K562 (cell line): ENCODE measurements at regions not wholly inside any gene's neighbourhood (a gene's known extent, or its start where the extent isn't known, plus 50 kb on each side); places are given as distances from the start of the nearest gene placed in this dataset.

Source experiments
- ATAC-seq: fragments of 200-7000 bp; cut with Tn5 transposase; 3 replicates; pipeline ENCODE4 v1.9.1; 2020; ENCODE audit warnings: moderate library complexity
- BruUV-seq: library from RNA; stranded (reverse); fragments of 400-500 nt; replicated peaks from 2 replicates; lab custom pipeline; 2021; lab: Mats Ljungman, UMichigan
- CTCF ChIA-PET: fragments of 300-600 bp; formaldehyde crosslinking; extraction: SDS; loops from one replicate; lab custom pipeline; 2021; ENCODE audit warnings: low intra/inter-chr PET ratio; lab: Yijun Ruan, JAX
- POLR2A ChIA-PET: fragments of 300-600, 350-650 bp; sonication (Branson Sonifier 250); formaldehyde crosslinking; extraction: SDS; loops from one replicate; lab custom pipeline; 2021; ENCODE audit warnings: antibody characterized with exemption, inconsistent platforms; lab: Yijun Ruan, JAX
- DNase-seq, 4 experiments: peaks; one replicate each; pipeline versions ENCODE4 v3.0.0 to v3.0.0-alpha.2; 2011 to 2018; ENCODE audit warnings: low spot score in 3 of 4, mixed read lengths in 3 of 4; ENCODE audit errors: extremely low read depth in 1 of 4
- FAIRE-seq: peaks from 2 replicates; lab custom pipeline; 2011; peaks lifted over from hg19 to GRCh38; lab: Jason Lieb, UNC
- H2AFZ ChIP-seq: 2 replicates; pipeline ENCODE4 v1.6.0; 2011; ENCODE audit warnings: low read depth, low read length, control low read depth, inconsistent platforms
- H3K27ac ChIP-seq: fragments of 200-600 bp; 3 replicates; pipeline ENCODE4 v1.8.0; 2011; ENCODE audit warnings: low read depth, mild to moderate bottlenecking, control low read depth, inconsistent platforms, low read length, moderate library complexity, mixed read lengths; ENCODE audit errors: extremely low read depth
- H3K27me3 ChIP-seq, 2 experiments: fragments of 300-600 bp in 1 of 2; 2 replicates in 1 of 2; 3 replicates in 1 of 2; pipeline versions ENCODE4 v1.6.0 to v1.8.0; 2011; ENCODE audit warnings: inconsistent platforms in 2 of 2, low read length in 2 of 2, mild to moderate bottlenecking in 1 of 2, mixed read lengths in 1 of 2, moderate library complexity in 1 of 2; ENCODE audit not compliant: control insufficient read depth in 2 of 2, insufficient read depth in 2 of 2
- H3K36me3 ChIP-seq: fragments of 300-600 bp; 3 replicates; pipeline ENCODE4 v1.8.0; 2011; ENCODE audit warnings: mild to moderate bottlenecking, low read length, inconsistent platforms; ENCODE audit not compliant: control insufficient read depth, insufficient read depth
- H3K4me1 ChIP-seq, 2 experiments: fragments of 200-600 bp in 1 of 2; replicated peaks in 1 of 2; 2 replicates in 1 of 2; 3 replicates in 1 of 2; pipeline versions ENCODE4 v1.5.1 to v1.8.0; 2011; ENCODE audit warnings: inconsistent platforms in 2 of 2, low read length in 2 of 2, mild to moderate bottlenecking in 1 of 2, mixed read lengths in 1 of 2, moderate library complexity in 1 of 2; ENCODE audit not compliant: control insufficient read depth in 2 of 2, insufficient read depth in 2 of 2
- H3K4me2 ChIP-seq: 2 replicates; pipeline ENCODE4 v1.6.1; 2011; ENCODE audit warnings: low read length, control low read depth, inconsistent platforms, mixed read lengths; ENCODE audit not compliant: insufficient read depth
- H3K4me3 ChIP-seq: fragments of 200-600 bp; sonication (generic), shearing (Covaris generic); 2 replicates; pipeline ENCODE4 v1.5.1; 2016; ENCODE audit warnings: control low read depth, inconsistent platforms
- H3K79me2 ChIP-seq: fragments of 200-600 bp; 3 replicates; pipeline ENCODE4 v1.8.0; 2011; ENCODE audit warnings: low read length, inconsistent platforms; ENCODE audit not compliant: control insufficient read depth, insufficient read depth
- H3K9ac ChIP-seq, 2 experiments: 2 replicates each; pipeline versions ENCODE4 v1.6.0 to v1.6.1; 2011; ENCODE audit warnings: low read depth in 2 of 2, low read length in 2 of 2, control low read depth in 1 of 2, inconsistent platforms in 1 of 2, mild to moderate bottlenecking in 1 of 2, mixed read lengths in 1 of 2; ENCODE audit not compliant: insufficient read depth in 1 of 2
- H3K9me1 ChIP-seq: one replicate; pipeline ENCODE4 v1.6.0; 2011; ENCODE audit warnings: inconsistent platforms, mild to moderate bottlenecking, low read length, moderate library complexity; ENCODE audit not compliant: control insufficient read depth, insufficient read depth
- H3K9me3 ChIP-seq: replicated peaks from 2 replicates; pipeline ENCODE4 v1.5.1; 2011; ENCODE audit warnings: low read depth, low read length, inconsistent platforms; ENCODE audit not compliant: control insufficient read depth, insufficient read depth
- H4K20me1 ChIP-seq: replicated peaks from 2 replicates; pipeline ENCODE4 v1.6.1; 2011; ENCODE audit warnings: low read length, inconsistent platforms, mixed read lengths; ENCODE audit not compliant: control insufficient read depth, insufficient read depth
- GATAD2B ChIP-seq: fragments of 450-650 bp; IDR thresholded peaks from 2 replicates; pipeline ENCODE4 v1.6.1; 2017; ENCODE audit warnings: mild to moderate bottlenecking, borderline replicate concordance
- MYBL2 ChIP-seq, 2 experiments: fragments of 450-650 bp in 1 of 2; sonication (generic) in 1 of 2; formaldehyde crosslinking in 1 of 2; IDR thresholded peaks; 2 replicates each; pipeline versions ENCODE4 v1.6.1 to v1.8.1; 2017 to 2022; ENCODE audit warnings: borderline replicate concordance in 1 of 2, inconsistent platforms in 1 of 2, low read depth in 1 of 2, mild to moderate bottlenecking in 1 of 2, missing genetic modification reagents in 1 of 2, moderate library complexity in 1 of 2
- MYC ChIP-seq, 2 experiments: fragments of 250-450 bp in 1 of 2; sonication (Bioruptor Pico) in 1 of 2; IDR thresholded peaks; 2 replicates each; pipeline versions ENCODE4 v1.5.1 to v1.6.1; 2012 to 2021; ENCODE audit warnings: low read depth in 2 of 2, borderline replicate concordance in 1 of 2, improper control_type of control experiment in 1 of 2, low read length in 1 of 2, mild to moderate bottlenecking in 1 of 2, moderate library complexity in 1 of 2
- PHF8 ChIP-seq: fragments of 200-600 bp; sonication (generic); IDR thresholded peaks from 2 replicates; pipeline ENCODE4 v1.6.1; 2012; ENCODE audit warnings: mixed run types, mild to moderate bottlenecking, inconsistent platforms, low read length, moderate library complexity, borderline replicate concordance
- POLR2H ChIP-seq: IDR thresholded peaks from 2 replicates; pipeline ENCODE4 v1.6.1; 2016; ENCODE audit warnings: missing genetic modification characterization, low read depth, mild to moderate bottlenecking, control low read depth, missing compliant biosample characterization, moderate library complexity
- PTRF ChIP-seq: fragments of 450-650 bp; IDR thresholded peaks from 2 replicates; pipeline ENCODE4 v1.6.1; 2016; ENCODE audit warnings: mild to moderate bottlenecking, missing genetic modification characterization, missing compliant biosample characterization
- RBM14 ChIP-seq: fragments of 200-400 bp; formaldehyde crosslinking; IDR thresholded peaks from 2 replicates; pipeline ENCODE4 v1.6.1; 2018; ENCODE audit warnings: low read depth, mild to moderate bottlenecking, low read length, moderate library complexity, borderline replicate concordance; ENCODE audit not compliant: insufficient read depth
- SMC3 ChIP-seq: conservative IDR thresholded peaks from 2 replicates; pipeline ENCODE4 v1.6.1; 2011; ENCODE audit warnings: low read depth, low read length, improper control_type of control experiment; ENCODE audit not compliant: insufficient read depth
- TEAD4 ChIP-seq, 2 experiments: sonication (generic) in 1 of 2; formaldehyde crosslinking in 1 of 2; IDR thresholded peaks; 2 replicates each; pipeline versions ENCODE4 v1.6.1 to v1.8.0; 2012 to 2022; ENCODE audit warnings: borderline replicate concordance in 1 of 2, inconsistent platforms in 1 of 2, low read length in 1 of 2, mild to moderate bottlenecking in 1 of 2, missing genetic modification reagents in 1 of 2
- THRA ChIP-seq: fragments of 450-650 bp; IDR thresholded peaks from 2 replicates; pipeline ENCODE4 v1.6.1; 2017; ENCODE audit warnings: mild to moderate bottlenecking, moderate library complexity
- TRIM28 ChIP-seq: fragments of 450-650 bp; IDR thresholded peaks from 2 replicates; pipeline ENCODE4 v1.6.1; 2017
- ZBTB1 ChIP-seq: sonication (generic); formaldehyde crosslinking; IDR thresholded peaks from 2 replicates; pipeline ENCODE4 v1.8.1; 2023; ENCODE audit warnings: missing genetic modification reagents, low read depth, mild to moderate bottlenecking, borderline replicate concordance
- ZNF436 ChIP-seq: fragments of 250-450, 450-650 bp; sonication (Bioruptor Pico); formaldehyde crosslinking; IDR thresholded peaks from 2 replicates; pipeline ENCODE4 v1.7.0; 2020; ENCODE audit warnings: mild to moderate bottlenecking
- ZNF655 ChIP-seq: fragments of 250-450 bp; sonication (Bioruptor Pico); IDR thresholded peaks from 2 replicates; pipeline ENCODE4 v1.5.0; 2021
- WGBS: fragments of 100-300 bp; shearing (Covaris generic); methylation state at CpG from one replicate; pipeline ENCODE4 v1.1.6; 2016; ENCODE audit warnings: low coverage, mixed read lengths; ENCODE audit not compliant: insufficient coverage; ENCODE audit errors: missing lambda C conversion rate; 5-methylcytosine and 5-hydroxymethylcytosine counted together
- in situ Hi-C: fragments of 300-500 bp; cut with MboI; formaldehyde crosslinking; loops from 4 replicates; pipeline ENCODE4 v1.15.0; 2018; ENCODE audit warnings: inconsistent platforms, mixed read lengths
- intact Hi-C: fragments of 100-400 bp; cut with micrococcal nuclease; formaldehyde crosslinking; loops from 2 replicates; pipeline ENCODE4 v1.14.2; 2022
- TF ChIP-seq, protein P1 (sequence below): sonication (generic); formaldehyde crosslinking; IDR thresholded peaks from 2 replicates; pipeline ENCODE4 v1.8.0; 2023; ENCODE audit warnings: mild to moderate bottlenecking, missing genetic modification reagents

- TF ChIP-seq MYC (IDR thresholded peaks at IDR 0.05; ENCODE audit: low read depth, low read length): no peak
- TF ChIP-seq MYC (CRISPR knock-in tag; IDR thresholded peaks at IDR 0.05; ENCODE audit: borderline replicate concordance, low read depth): no peak
- TF ChIP-seq RBM14: no peak
- TF ChIP-seq ZNF436 (CRISPR knock-in tag): no peak
- TF ChIP-seq PHF8: no peak
These were observed 110.9 kb upstream of the RMP24 start (continued) for GRCh38 chr18:35861367-35862118.

DNA sequence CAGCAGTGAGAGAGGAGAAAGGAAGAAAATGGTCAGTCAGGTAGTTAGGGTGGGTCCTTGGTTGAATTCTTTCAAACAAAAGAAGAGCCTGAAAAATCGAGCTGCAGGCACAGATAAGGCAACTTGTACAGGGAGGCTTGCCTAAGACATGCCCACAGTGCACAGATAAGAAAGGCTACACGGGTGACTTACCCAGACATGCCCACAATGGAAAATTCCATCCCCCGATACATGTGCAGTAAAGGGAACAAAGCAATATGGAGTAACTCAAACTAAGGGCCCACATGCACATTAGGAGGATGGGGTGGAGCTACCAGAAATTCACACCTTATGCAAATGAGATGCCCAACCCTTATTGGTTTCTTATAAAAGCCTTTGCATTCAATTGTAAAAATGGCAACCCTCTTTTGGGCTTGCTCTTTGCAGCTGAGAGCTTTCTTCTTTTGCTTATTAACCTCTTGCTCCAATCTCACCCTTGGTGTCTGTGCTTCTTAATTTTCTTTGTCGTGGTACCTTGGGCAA is 110.3 kb upstream of the RMP24 start:
- no peaks in the 10 kb centered on the region for H3K79me2 ChIP-seq
- no peak for FAIRE-seq
- WGBS: 1% methylated on average over 4 of the region's 4 CpGs
- TF ChIP-seq ZNF655 (CRISPR knock-in tag) (no peak), MYBL2 (IDR thresholded peaks at IDR 0.05; ENCODE audit: low read depth) (no peak), MYBL2 (CRISPR knock-in tag; IDR thresholded peaks at IDR 0.05; ENCODE audit: borderline replicate concordance) (no peak), PTRF (tag) (no peak), THRA (no peak), ZBTB1 (CRISPR knock-in tag) (no peak), TEAD4 (IDR thresholded peaks at IDR 0.05; ENCODE audit: low read length) (no peak), TEAD4 (CRISPR knock-in tag; IDR thresholded peaks at IDR 0.05; ENCODE audit: borderline replicate concordance) (no peak), GATAD2B (no peak), TRIM28 (no peak), SMC3 (no peak), POLR2H (tag) (no peak)
- TF ChIP-seq, protein P1, sequence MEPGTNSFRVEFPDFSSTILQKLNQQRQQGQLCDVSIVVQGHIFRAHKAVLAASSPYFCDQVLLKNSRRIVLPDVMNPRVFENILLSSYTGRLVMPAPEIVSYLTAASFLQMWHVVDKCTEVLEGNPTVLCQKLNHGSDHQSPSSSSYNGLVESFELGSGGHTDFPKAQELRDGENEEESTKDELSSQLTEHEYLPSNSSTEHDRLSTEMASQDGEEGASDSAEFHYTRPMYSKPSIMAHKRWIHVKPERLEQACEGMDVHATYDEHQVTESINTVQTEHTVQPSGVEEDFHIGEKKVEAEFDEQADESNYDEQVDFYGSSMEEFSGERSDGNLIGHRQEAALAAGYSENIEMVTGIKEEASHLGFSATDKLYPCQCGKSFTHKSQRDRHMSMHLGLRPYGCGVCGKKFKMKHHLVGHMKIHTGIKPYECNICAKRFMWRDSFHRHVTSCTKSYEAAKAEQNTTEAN (CRISPR knock-in tag): no peak

More for the DNA sequence above, 110.3 kb upstream of the RMP24 start:
- ChIA-PET POLR2A (interaction anchor here (0.6 kb wide), 1 partner anchor 1233 kb away, joined by 3 read pairs; no protein-coding TSS in a partner anchor), CTCF (no interaction called here)
- no TSS peak for BruUV-seq
- Histone ChIP-seq H3K9me3 (no peaks in the 10 kb centered on the region), H3K4me3 (no peak overlapping the region), H3K9ac (no peak overlapping the region), H3K27ac (no peak overlapping the region), H4K20me1 (no peaks in the 10 kb centered on the region), H3K9me1 (no peaks in the 10 kb centered on the region), H3K4me2 (no peak overlapping the region), H3K27me3 (no peaks in the 10 kb centered on the region), H3K36me3 (no peaks in the 10 kb centered on the region), H2AFZ (no peak overlapping the region), H3K4me1 (no peaks in the 10 kb centered on the region)
- ATAC-seq (no peak), DNase-seq (no peak)
- in situ Hi-C loops: no loop called here
- intact Hi-C loops: no loop called here
